ENCODE measurements at regions not wholly inside any gene's neighbourhood (a gene's known extent, or its start where the extent isn't known, plus 50 kb on each side); places are given as distances from the start of the nearest gene placed in this dataset.

DNA sequence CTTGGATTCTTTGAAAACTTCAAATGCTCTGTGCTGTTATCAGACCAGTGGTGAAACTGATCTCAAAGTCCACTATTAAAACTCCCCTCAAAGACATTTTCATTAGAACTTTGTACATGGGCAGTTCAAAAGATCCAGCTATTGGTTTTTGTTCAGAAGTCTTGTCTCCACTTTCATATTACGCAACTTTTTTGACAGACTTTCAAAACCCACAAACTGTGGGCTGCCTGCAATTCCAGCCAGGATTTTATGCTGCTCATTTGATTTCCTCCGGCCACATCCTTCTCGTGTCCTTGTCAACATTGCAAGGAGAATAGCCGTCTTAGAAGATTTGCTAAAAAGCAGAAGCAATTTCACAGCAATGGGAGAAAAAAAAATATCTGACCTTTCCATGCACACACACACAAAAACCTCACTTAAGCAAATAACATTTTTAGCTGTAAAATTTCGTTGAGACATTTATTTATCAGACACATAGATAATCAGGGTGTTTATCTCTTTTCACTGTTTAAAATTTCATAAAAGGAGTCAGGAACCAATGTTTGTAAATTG is 1990.5 kb downstream of the MAT2B start:
- no peaks in the 10 kb centered on the region for H3K27me3 ChIP-seq
- no peaks in the 10 kb centered on the region for H3K9me3 ChIP-seq
- no peaks in the 10 kb centered on the region for H3K4me1 ChIP-seq
- WGBS, 2 donors (ENCODE audit: low coverage in 1 of 2): 32 to 50% methylated on average over 5 of the region's 5 CpGs
- H3K4me3 ChIP-seq: no peak overlapping the region
- no peak for DNase-seq
- no peak overlapping the region for H3K27ac ChIP-seq
- TF ChIP-seq POLR2AphosphoS5 (IDR thresholded peaks at IDR 0.05) (no peak), EP300 (IDR thresholded peaks at IDR 0.05; ENCODE audit: low read depth) (no peak), POLR2A (IDR thresholded peaks at IDR 0.05) (no peak), CTCF (IDR thresholded peaks at IDR 0.05) (no peak)
- intact Hi-C loops (cut with DNase I; ENCODE audit: low total_unique reads) (no loop called here), in situ Hi-C loops (cut with MboI; ENCODE audit: low pct_ligation_motif_present in 1 of 4, low pct_unique_long_range_greater_than_20kb in 1 of 4, low sequenced_read_pairs in 3 of 4) (no loop called here)
- H3K36me3 ChIP-seq: no peaks in the 10 kb centered on the region

GRCh38 chr5:165497707-165498106 is 1992.3 kb downstream of the MAT2B start:
- 34 to 49% methylated on average over 5 of the region's 5 CpGs for WGBS, 2 donors (ENCODE audit: low coverage in 1 of 2)
- H3K4me1 ChIP-seq: no peaks in the 10 kb centered on the region
- no peak for DNase-seq
- H3K4me3 ChIP-seq: no peak overlapping the region
- in situ Hi-C loops (cut with MboI; ENCODE audit: low pct_ligation_motif_present in 1 of 4, low pct_unique_long_range_greater_than_20kb in 1 of 4, low sequenced_read_pairs in 3 of 4): no loop called here
- H3K36me3 ChIP-seq: no peaks in the 10 kb centered on the region
- H3K27me3 ChIP-seq: no peaks in the 10 kb centered on the region
- peak in 1 of 5 experiments; percentile 21 for TF ChIP-seq CTCF (IDR thresholded peaks at IDR 0.05)
- no peak for TF ChIP-seq EP300 (IDR thresholded peaks at IDR 0.05; ENCODE audit: low read depth)
- TF ChIP-seq POLR2AphosphoS5 (IDR thresholded peaks at IDR 0.05): no peak
- H3K27ac ChIP-seq: no peak overlapping the region
- H3K9me3 ChIP-seq: no peaks in the 10 kb centered on the region
- intact Hi-C loops (cut with DNase I; ENCODE audit: low total_unique reads): no loop called here

- in situ Hi-C loops (cut with MboI; ENCODE audit: low pct_ligation_motif_present in 1 of 4, low pct_unique_long_range_greater_than_20kb in 1 of 4, low sequenced_read_pairs in 3 of 4): no loop called here
- no peak overlapping the region for H3K4me3 ChIP-seq
- no peaks in the 10 kb centered on the region for H3K4me1 ChIP-seq
- H3K36me3 ChIP-seq: no peaks in the 10 kb centered on the region
- peaks cover 10 to 14% of the 10 kb centered on the region in 2 donors for H3K9me3 ChIP-seq
- H3K27ac ChIP-seq: no peak overlapping the region
- DNase-seq: no peak
- intact Hi-C loops (cut with DNase I; ENCODE audit: low total_unique reads): no loop called here
- no peak for TF ChIP-seq POLR2AphosphoS5 (IDR thresholded peaks at IDR 0.05)
- TF ChIP-seq EP300 (IDR thresholded peaks at IDR 0.05; ENCODE audit: low read depth): no peak
- no peak for TF ChIP-seq CTCF (IDR thresholded peaks at IDR 0.05)
- TF ChIP-seq POLR2A (IDR thresholded peaks at IDR 0.05): no peak
- H3K27me3 ChIP-seq: no peaks in the 10 kb centered on the region
- 39 to 43% methylated on average over 11 of the region's 11 CpGs for WGBS, 2 donors (ENCODE audit: low coverage in 1 of 2)
Observed at GRCh38 chr5:165502893-165503691, 1997.7 kb downstream of the MAT2B start.

DNA sequence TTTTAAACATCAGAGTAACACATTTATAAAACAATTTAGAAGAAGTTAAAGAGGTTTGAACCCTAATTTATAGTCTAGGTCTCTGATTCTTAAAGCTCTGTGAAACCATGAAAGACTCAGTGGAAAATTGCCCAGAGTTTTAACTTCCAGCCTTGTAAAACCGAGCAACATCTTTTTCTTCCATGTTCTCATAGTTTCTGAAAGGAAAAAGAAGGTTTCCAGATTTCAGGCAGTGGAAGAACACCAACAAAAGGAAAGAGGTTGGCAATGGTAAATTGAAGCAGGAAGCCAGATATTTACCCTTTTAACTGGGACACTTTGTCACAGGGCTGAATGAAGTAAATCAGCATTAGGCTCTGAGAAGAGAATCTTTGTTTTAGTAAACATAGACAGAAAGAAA is 1999.3 kb downstream of the MAT2B start:
- 31 to 41% methylated on average over 1 of the region's 1 CpG for WGBS, 2 donors (ENCODE audit: low coverage in 1 of 2)
- intact Hi-C loops (cut with DNase I; ENCODE audit: low total_unique reads) (no loop called here), in situ Hi-C loops (cut with MboI; ENCODE audit: low pct_ligation_motif_present in 1 of 4, low pct_unique_long_range_greater_than_20kb in 1 of 4, low sequenced_read_pairs in 3 of 4) (no loop called here)
- H3K36me3 ChIP-seq: no peaks in the 10 kb centered on the region
- no peak for DNase-seq
- H3K4me1 ChIP-seq: no peaks in the 10 kb centered on the region
- TF ChIP-seq CTCF (IDR thresholded peaks at IDR 0.05) (no peak), POLR2A (IDR thresholded peaks at IDR 0.05) (no peak)
- H3K27ac ChIP-seq: no peak overlapping the region
- H3K27me3 ChIP-seq: no peaks in the 10 kb centered on the region
- H3K4me3 ChIP-seq: no peak overlapping the region
- H3K9me3 ChIP-seq: peaks cover 14 to 19% of the 10 kb centered on the region in 2 donors

All from transverse colon (tissue), 4 donors.